Fibroblast of skin of back (primary cell): ENCODE measurements at regions not wholly inside any gene's neighbourhood (a gene's known extent, or its start where the extent isn't known, plus 50 kb on each side); places are given as distances from the start of the nearest gene placed in this dataset.

Experiments used
- DNase-seq: peaks from one replicate; pipeline ENCODE4 v3.0.0-alpha.2; 2013

DNA sequence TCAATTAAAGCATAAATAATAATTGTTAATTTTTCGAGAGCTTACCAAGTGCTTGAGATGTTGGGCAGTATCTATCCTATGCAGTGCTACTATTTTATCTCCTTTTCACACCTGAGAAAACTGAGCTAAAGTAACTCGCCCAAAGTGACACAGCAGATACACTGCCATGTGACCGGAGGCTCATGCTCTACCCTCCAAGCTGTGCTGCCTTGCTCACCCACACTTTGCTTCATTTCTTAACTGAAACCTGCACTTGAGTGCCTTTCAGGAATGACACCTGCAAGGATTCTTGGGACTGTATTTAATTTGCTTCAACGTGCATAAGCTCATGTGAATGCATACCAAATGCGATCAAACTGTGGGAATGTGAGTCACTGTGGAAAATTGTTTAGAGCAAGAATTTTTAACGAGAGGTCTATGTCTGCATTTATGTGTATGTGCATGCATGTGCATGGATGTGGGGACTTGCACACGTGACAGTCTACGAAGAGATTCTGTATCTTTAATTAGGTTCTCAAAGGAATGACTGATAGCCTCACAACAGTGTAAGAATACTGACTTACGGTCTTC lies 119.2 kb downstream of the ADCYAP1R1 start:
- DNase-seq, result no peak
